H7 (cell line): ENCODE measurements at regions not wholly inside any gene's neighbourhood (a gene's known extent, or its start where the extent isn't known, plus 50 kb on each side); places are given as distances from the start of the nearest gene placed in this dataset.
"Not testable (repeated sequence)": the region's sequence is repeated elsewhere in the genome, so short reads cannot be mapped to it uniquely, and the experiment has no call there.

ENCODE experiments used
- DNase-seq: peaks from one replicate; pipeline ENCODE4 v3.0.0; 2012
- H3K27me3 ChIP-seq: 2 replicates; pipeline ENCODE4 v1.6.0; 2011; ENCODE audit warnings: mild to moderate bottlenecking, low read length; ENCODE audit not compliant: control insufficient read depth, insufficient read depth
- H3K36me3 ChIP-seq: replicated peaks from 2 replicates; pipeline ENCODE4 v1.5.1; 2011; ENCODE audit warnings: low read length; ENCODE audit not compliant: control insufficient read depth, insufficient read depth
- H3K4me3 ChIP-seq: 2 replicates; pipeline ENCODE4 v1.5.1; 2011; ENCODE audit warnings: low read depth, mild to moderate bottlenecking, control low read depth, low read length, moderate library complexity; ENCODE audit not compliant: insufficient read depth

GRCh38 chr17:83190004-83190385, 110.6 kb downstream of the METRNL start:
- no peak for DNase-seq

GRCh38 chr17:83190601-83191387, 111.4 kb downstream of the METRNL start:
- no peaks in the 10 kb centered on the region for H3K27me3 ChIP-seq
- no peak overlapping the region for H3K4me3 ChIP-seq
- no peak for DNase-seq
- H3K36me3 ChIP-seq = no peaks in the 10 kb centered on the region

More at GRCh38 chr17:83190004-83190385, 110.6 kb downstream of the METRNL start:
- Histone ChIP-seq H3K36me3 (no peaks in the 10 kb centered on the region), H3K27me3 (no peaks in the 10 kb centered on the region), H3K4me3 (no peak overlapping the region)

- Histone ChIP-seq H3K27me3 (no peaks in the 10 kb centered on the region), H3K4me3 (no peak overlapping the region), H3K36me3 (no peaks in the 10 kb centered on the region)
- DNase-seq = no peak
Measured at GRCh38 chr17:83191388-83192160, 112.2 kb downstream of the METRNL start.

GRCh38 chr17:83192161-83192788, 112.9 kb downstream of the METRNL start:
- Histone ChIP-seq H3K27me3 (no peaks in the 10 kb centered on the region), H3K4me3 (no peak overlapping the region), H3K36me3 (no peaks in the 10 kb centered on the region)
- DNase-seq = no peak

- not testable (repeated sequence) for H3K4me3 ChIP-seq
Measured at GRCh38 chr17:83192789-83193335, 113.5 kb downstream of the METRNL start.

GRCh38 chr17:83193336-83194185, 114.2 kb downstream of the METRNL start:
- no peaks in the 10 kb centered on the region for H3K27me3 ChIP-seq
- no peak overlapping the region for H3K4me3 ChIP-seq
- DNase-seq = no peak
- H3K36me3 ChIP-seq = no peaks in the 10 kb centered on the region

More at GRCh38 chr17:83192789-83193335, 113.5 kb downstream of the METRNL start:
- not testable (repeated sequence) for H3K27me3 ChIP-seq, DNase-seq, H3K36me3 ChIP-seq

- DNase-seq = no peak
- H3K36me3 ChIP-seq = no peaks in the 10 kb centered on the region
- H3K4me3 ChIP-seq = no peak overlapping the region
- H3K27me3 ChIP-seq = no peaks in the 10 kb centered on the region
Measured at GRCh38 chr17:83194186-83194561, 114.8 kb downstream of the METRNL start.

- Histone ChIP-seq H3K27me3 (no peaks in the 10 kb centered on the region), H3K36me3 (no peaks in the 10 kb centered on the region), H3K4me3 (no peak overlapping the region)
- no peak for DNase-seq
Measured at GRCh38 chr17:83194761-83195329, 115.4 kb downstream of the METRNL start.

- H3K27me3 ChIP-seq = no peaks in the 10 kb centered on the region
- no peak for DNase-seq
- no peaks in the 10 kb centered on the region for H3K36me3 ChIP-seq
Measured at GRCh38 chr17:83195330-83196023, 116.1 kb downstream of the METRNL start.

GRCh38 chr17:83196024-83196365, 116.6 kb downstream of the METRNL start:
- H3K4me3 ChIP-seq = no peak overlapping the region
- no peaks in the 10 kb centered on the region for H3K36me3 ChIP-seq
- no peaks in the 10 kb centered on the region for H3K27me3 ChIP-seq
- no peak for DNase-seq

More at GRCh38 chr17:83195330-83196023, 116.1 kb downstream of the METRNL start:
- no peak overlapping the region for H3K4me3 ChIP-seq

GRCh38 chr17:83196366-83196765, 117.0 kb downstream of the METRNL start:
- no peak overlapping the region for H3K4me3 ChIP-seq
- no peaks in the 10 kb centered on the region for H3K27me3 ChIP-seq
- DNase-seq = no peak
- H3K36me3 ChIP-seq = no peaks in the 10 kb centered on the region

GRCh38 chr17:83196973-83197880, 117.8 kb downstream of the METRNL start:
- DNase-seq = no peak
- Histone ChIP-seq H3K4me3 (no peak overlapping the region), H3K36me3 (no peaks in the 10 kb centered on the region), H3K27me3 (no peaks in the 10 kb centered on the region)
